ENCODE measurements at regions not wholly inside any gene's neighbourhood (a gene's known extent, or its start where the extent isn't known, plus 50 kb on each side); places are given as distances from the start of the nearest gene placed in this dataset.
"Not testable (repeated sequence)": the region's sequence is repeated elsewhere in the genome, so short reads cannot be mapped to it uniquely, and the experiment has no call there.

- TF ChIP-seq CTCF (conservative IDR thresholded peaks at IDR 0.05; ENCODE audit: low read depth, low read length), result no peak
Observed at GRCh38 chr16:21526923-21527807, 72.2 kb upstream of the METTL9 start.

GRCh38 chr16:21529060-21529658 is 70.2 kb upstream of the METTL9 start:
- not testable (repeated sequence) for H3K9ac ChIP-seq; H2AFZ ChIP-seq (ENCODE audit: low read depth); H3K27me3 ChIP-seq (ENCODE audit: insufficient read depth, low read depth); H3K36me3 ChIP-seq (ENCODE audit: insufficient read depth); H3K4me3 ChIP-seq (IDR thresholded peaks at IDR 0.05; ENCODE audit: insufficient read depth, low read depth, low read length); H3K79me2 ChIP-seq (ENCODE audit: insufficient read depth, low read depth); H3K4me2 ChIP-seq; H3K27ac ChIP-seq; H3K4me1 ChIP-seq (ENCODE audit: low read depth, poor library complexity, severe bottlenecking); H4K20me1 ChIP-seq (ENCODE audit: insufficient read depth)

More at GRCh38 chr16:21526923-21527807, 72.2 kb upstream of the METTL9 start:
- Histone ChIP-seq H3K9ac (no peak overlapping the region), H3K4me3 (IDR thresholded peaks at IDR 0.05; ENCODE audit: insufficient read depth, low read depth, low read length) (no peak overlapping the region), H3K4me2 (no peak overlapping the region), H3K4me1 (ENCODE audit: low read depth, poor library complexity, severe bottlenecking) (no peaks in the 10 kb centered on the region), H2AFZ (ENCODE audit: low read depth) (no peak overlapping the region), H4K20me1 (ENCODE audit: insufficient read depth) (no peaks in the 10 kb centered on the region), H3K27ac (no peak overlapping the region), H3K79me2 (ENCODE audit: insufficient read depth, low read depth) (no peaks in the 10 kb centered on the region), H3K27me3 (ENCODE audit: insufficient read depth, low read depth) (no peaks in the 10 kb centered on the region), H3K36me3 (ENCODE audit: insufficient read depth) (no peaks in the 10 kb centered on the region)

GRCh38 chr16:21530729-21531383 is 68.5 kb upstream of the METTL9 start:
- H3K79me2 ChIP-seq (ENCODE audit: insufficient read depth, low read depth); H3K4me2 ChIP-seq: not testable (repeated sequence)

GRCh38 chr16:21532996-21533395 is 66.4 kb upstream of the METTL9 start:
- H4K20me1 ChIP-seq (ENCODE audit: insufficient read depth); H3K4me1 ChIP-seq (ENCODE audit: low read depth, poor library complexity, severe bottlenecking); H3K4me2 ChIP-seq; H3K36me3 ChIP-seq (ENCODE audit: insufficient read depth); H3K27me3 ChIP-seq (ENCODE audit: insufficient read depth, low read depth); H3K4me3 ChIP-seq (IDR thresholded peaks at IDR 0.05; ENCODE audit: insufficient read depth, low read depth, low read length); H3K9ac ChIP-seq; H2AFZ ChIP-seq (ENCODE audit: low read depth); H3K79me2 ChIP-seq (ENCODE audit: insufficient read depth, low read depth); H3K27ac ChIP-seq: not testable (repeated sequence)

More at GRCh38 chr16:21530729-21531383, 68.5 kb upstream of the METTL9 start:
- not testable (repeated sequence) for H2AFZ ChIP-seq (ENCODE audit: low read depth); H3K27me3 ChIP-seq (ENCODE audit: insufficient read depth, low read depth); H3K27ac ChIP-seq; H3K36me3 ChIP-seq (ENCODE audit: insufficient read depth); H3K4me3 ChIP-seq (IDR thresholded peaks at IDR 0.05; ENCODE audit: insufficient read depth, low read depth, low read length); H4K20me1 ChIP-seq (ENCODE audit: insufficient read depth); H3K4me1 ChIP-seq (ENCODE audit: low read depth, poor library complexity, severe bottlenecking); H3K9ac ChIP-seq

GRCh38 chr16:21533474-21533873 is 65.9 kb upstream of the METTL9 start:
- not testable (repeated sequence) for H3K79me2 ChIP-seq (ENCODE audit: insufficient read depth, low read depth); H3K4me1 ChIP-seq (ENCODE audit: low read depth, poor library complexity, severe bottlenecking); H3K4me2 ChIP-seq; H3K4me3 ChIP-seq (IDR thresholded peaks at IDR 0.05; ENCODE audit: insufficient read depth, low read depth, low read length); H3K27ac ChIP-seq; H3K9ac ChIP-seq; H3K36me3 ChIP-seq (ENCODE audit: insufficient read depth); H4K20me1 ChIP-seq (ENCODE audit: insufficient read depth); H2AFZ ChIP-seq (ENCODE audit: low read depth); H3K27me3 ChIP-seq (ENCODE audit: insufficient read depth, low read depth)

GRCh38 chr16:21534561-21534960 is 64.8 kb upstream of the METTL9 start:
- not testable (repeated sequence) for H3K4me3 ChIP-seq (IDR thresholded peaks at IDR 0.05; ENCODE audit: insufficient read depth, low read depth, low read length); H3K4me1 ChIP-seq (ENCODE audit: low read depth, poor library complexity, severe bottlenecking); H3K36me3 ChIP-seq (ENCODE audit: insufficient read depth); H4K20me1 ChIP-seq (ENCODE audit: insufficient read depth); H2AFZ ChIP-seq (ENCODE audit: low read depth); H3K27ac ChIP-seq; H3K9ac ChIP-seq; H3K4me2 ChIP-seq; H3K27me3 ChIP-seq (ENCODE audit: insufficient read depth, low read depth); H3K79me2 ChIP-seq (ENCODE audit: insufficient read depth, low read depth)

GRCh38 chr16:21535201-21535600 is 64.2 kb upstream of the METTL9 start:
- not testable (repeated sequence) for H3K79me2 ChIP-seq (ENCODE audit: insufficient read depth, low read depth); H3K4me2 ChIP-seq; H3K9ac ChIP-seq; H3K36me3 ChIP-seq (ENCODE audit: insufficient read depth); H3K4me1 ChIP-seq (ENCODE audit: low read depth, poor library complexity, severe bottlenecking); H2AFZ ChIP-seq (ENCODE audit: low read depth); H3K27ac ChIP-seq; H3K4me3 ChIP-seq (IDR thresholded peaks at IDR 0.05; ENCODE audit: insufficient read depth, low read depth, low read length); H3K27me3 ChIP-seq (ENCODE audit: insufficient read depth, low read depth); H4K20me1 ChIP-seq (ENCODE audit: insufficient read depth)

- H3K36me3 ChIP-seq (ENCODE audit: insufficient read depth); H4K20me1 ChIP-seq (ENCODE audit: insufficient read depth); H3K4me1 ChIP-seq (ENCODE audit: low read depth, poor library complexity, severe bottlenecking); H2AFZ ChIP-seq (ENCODE audit: low read depth); H3K27ac ChIP-seq; H3K4me3 ChIP-seq (IDR thresholded peaks at IDR 0.05; ENCODE audit: insufficient read depth, low read depth, low read length); H3K4me2 ChIP-seq; H3K79me2 ChIP-seq (ENCODE audit: insufficient read depth, low read depth); H3K27me3 ChIP-seq (ENCODE audit: insufficient read depth, low read depth); H3K9ac ChIP-seq: not testable (repeated sequence)
Observed at GRCh38 chr16:21536740-21537139, 62.6 kb upstream of the METTL9 start.

GRCh38 chr16:21537598-21537997 is 61.8 kb upstream of the METTL9 start:
- H3K4me1 ChIP-seq (ENCODE audit: low read depth, poor library complexity, severe bottlenecking); H4K20me1 ChIP-seq (ENCODE audit: insufficient read depth); H3K27ac ChIP-seq; H3K27me3 ChIP-seq (ENCODE audit: insufficient read depth, low read depth); H3K36me3 ChIP-seq (ENCODE audit: insufficient read depth); H3K79me2 ChIP-seq (ENCODE audit: insufficient read depth, low read depth); H3K4me3 ChIP-seq (IDR thresholded peaks at IDR 0.05; ENCODE audit: insufficient read depth, low read depth, low read length); H3K9ac ChIP-seq; H3K4me2 ChIP-seq; H2AFZ ChIP-seq (ENCODE audit: low read depth): not testable (repeated sequence)
